Endothelial cell of umbilical vein (primary cell): ENCODE measurements at regions not wholly inside any gene's neighbourhood (a gene's known extent, or its start where the extent isn't known, plus 50 kb on each side); places are given as distances from the start of the nearest gene placed in this dataset.

Source experiments
- EZH2 ChIP-seq: IDR thresholded peaks from 2 replicates; pipeline ENCODE4 v1.6.1; 2012; ENCODE audit warnings: borderline replicate concordance, low read depth, mild to moderate bottlenecking, moderate library complexity, low read length, inconsistent platforms; ENCODE audit not compliant: severe bottlenecking
- POLR2A ChIP-seq: IDR thresholded peaks from 2 replicates; pipeline ENCODE4 v1.6.1; 2012; ENCODE audit warnings: low read depth, mild to moderate bottlenecking, control low read depth, low read length
- TF ChIP-seq, protein P1 (sequence below), 2 donors: IDR thresholded peaks; 1 replicate in 1 of 2; 2 replicates in 1 of 2; pipeline ENCODE4 v1.5.1; 2011; ENCODE audit warnings: low read length in 2 of 2, mild to moderate bottlenecking in 2 of 2, moderate library complexity in 2 of 2, control low read depth in 1 of 2, inconsistent platforms in 1 of 2, low read depth in 1 of 2; ENCODE audit not compliant: insufficient read depth in 1 of 2; ENCODE audit errors: extremely low read depth in 1 of 2

- TF ChIP-seq, protein P1, sequence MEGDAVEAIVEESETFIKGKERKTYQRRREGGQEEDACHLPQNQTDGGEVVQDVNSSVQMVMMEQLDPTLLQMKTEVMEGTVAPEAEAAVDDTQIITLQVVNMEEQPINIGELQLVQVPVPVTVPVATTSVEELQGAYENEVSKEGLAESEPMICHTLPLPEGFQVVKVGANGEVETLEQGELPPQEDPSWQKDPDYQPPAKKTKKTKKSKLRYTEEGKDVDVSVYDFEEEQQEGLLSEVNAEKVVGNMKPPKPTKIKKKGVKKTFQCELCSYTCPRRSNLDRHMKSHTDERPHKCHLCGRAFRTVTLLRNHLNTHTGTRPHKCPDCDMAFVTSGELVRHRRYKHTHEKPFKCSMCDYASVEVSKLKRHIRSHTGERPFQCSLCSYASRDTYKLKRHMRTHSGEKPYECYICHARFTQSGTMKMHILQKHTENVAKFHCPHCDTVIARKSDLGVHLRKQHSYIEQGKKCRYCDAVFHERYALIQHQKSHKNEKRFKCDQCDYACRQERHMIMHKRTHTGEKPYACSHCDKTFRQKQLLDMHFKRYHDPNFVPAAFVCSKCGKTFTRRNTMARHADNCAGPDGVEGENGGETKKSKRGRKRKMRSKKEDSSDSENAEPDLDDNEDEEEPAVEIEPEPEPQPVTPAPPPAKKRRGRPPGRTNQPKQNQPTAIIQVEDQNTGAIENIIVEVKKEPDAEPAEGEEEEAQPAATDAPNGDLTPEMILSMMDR (IDR thresholded peaks at IDR 0.05; ENCODE audit: extremely low read depth in 1 of 2, insufficient read depth in 1 of 2, low read depth in 1 of 2, low read length in 2 of 2) = no peak
- TF ChIP-seq POLR2A (no peak), EZH2 (no peak)
Observed at GRCh38 chr1:55426619-55427018, 211.5 kb upstream of the USP24 start.
